Natural killer cell (primary cell): ENCODE measurements at regions not wholly inside any gene's neighbourhood (a gene's known extent, or its start where the extent isn't known, plus 50 kb on each side); places are given as distances from the start of the nearest gene placed in this dataset.

Experiments used
- ATAC-seq, 3 donors: fragments of 150-1000 bp in 2 of 3; fragments of 200-7000 bp in 1 of 3; cut with Tn5 transposase; 1 replicate in 1 of 3; 2 replicates in 2 of 3; pipeline ENCODE4 v1.10.0; 2021; ENCODE audit warnings: mild to moderate bottlenecking in 2 of 3, moderate library complexity in 2 of 3
- DNase-seq, 2 donors: peaks; one replicate each; pipeline versions ENCODE4 v3.0.0 to v3.0.0-alpha.2; 2013 to 2021; ENCODE audit warnings: mixed read lengths in 1 of 2
- H3K27ac ChIP-seq: one replicate; pipeline ENCODE4 v1.5.1; 2013; ENCODE audit warnings: mild to moderate bottlenecking, low read length
- H3K27me3 ChIP-seq: one replicate; pipeline ENCODE4 v1.6.1; 2013; ENCODE audit warnings: low read length; ENCODE audit not compliant: control insufficient read depth, insufficient read depth
- H3K36me3 ChIP-seq: one replicate; pipeline ENCODE4 v1.6.1; 2013; ENCODE audit warnings: low read length; ENCODE audit not compliant: control insufficient read depth, insufficient read depth
- H3K4me1 ChIP-seq: one replicate; pipeline ENCODE4 v1.6.1; 2013; ENCODE audit warnings: low read length; ENCODE audit not compliant: control insufficient read depth, insufficient read depth
- H3K4me3 ChIP-seq: one replicate; pipeline ENCODE4 v1.5.1; 2013; ENCODE audit warnings: low read length
- H3K9me3 ChIP-seq: one replicate; pipeline ENCODE4 v1.6.1; 2013; ENCODE audit warnings: low read length; ENCODE audit not compliant: control insufficient read depth, insufficient read depth
- H3K27ac Mint-ChIP-seq, 2 donors: one replicate each; pipeline ENCODE4 v1.8.0; 2022; ENCODE audit warnings: mild to moderate bottlenecking in 2 of 2, mixed read lengths in 2 of 2, moderate library complexity in 1 of 2
- H3K27me3 Mint-ChIP-seq, 2 donors: one replicate each; pipeline ENCODE4 v1.8.0; 2022; ENCODE audit warnings: low read depth in 2 of 2, mixed read lengths in 2 of 2
- H3K36me3 Mint-ChIP-seq: one replicate; pipeline ENCODE4 v1.8.0; 2022; ENCODE audit warnings: mixed read lengths
- H3K4me1 Mint-ChIP-seq, 2 donors: one replicate each; pipeline ENCODE4 v1.8.0; 2022; ENCODE audit warnings: mixed read lengths in 2 of 2
- H3K4me3 Mint-ChIP-seq: one replicate; pipeline ENCODE4 v1.8.0; 2022; ENCODE audit warnings: mild to moderate bottlenecking, moderate library complexity, mixed read lengths
- H3K9me3 Mint-ChIP-seq, 2 donors: one replicate each; pipeline ENCODE4 v1.8.0; 2022; ENCODE audit warnings: mixed read lengths in 2 of 2
- CTCF ChIP-seq: fragments of 200-600 bp; IDR thresholded peaks from one replicate; pipeline ENCODE4 v1.8.0; 2022; ENCODE audit warnings: antibody characterized with exemption
- WGBS: methylation state at CpG from one replicate; pipeline ENCODE4 v1.1.7; 2013; ENCODE audit warnings: missing lambda C conversion rate; ENCODE audit not compliant: insufficient coverage; 5-methylcytosine and 5-hydroxymethylcytosine counted together
- intact Hi-C: fragments of 100-400 bp; cut with micrococcal nuclease; formaldehyde crosslinking; loops from one replicate; pipeline ENCODE4 v1.14.2; 2022

GRCh38 chr10:33465747-33466146, 131.3 kb upstream of the NRP1 start:
- Histone ChIP-seq H3K4me1 (no peaks in the 10 kb centered on the region), H3K27ac (no peak overlapping the region), H3K27me3 (no peaks in the 10 kb centered on the region), H3K4me3 (no peak overlapping the region), H3K36me3 (no peaks in the 10 kb centered on the region), H3K9me3 (no peaks in the 10 kb centered on the region)
- peaks cover 0 to 15% of the 10 kb centered on the region in 2 donors for H3K27me3 Mint-ChIP-seq
- H3K9me3 Mint-ChIP-seq: no peaks in the 10 kb centered on the region
- intact Hi-C loops: no loop called here
- ATAC-seq (no peak), DNase-seq (no peak)
- no peak overlapping the region for H3K4me3 Mint-ChIP-seq
- no peaks in the 10 kb centered on the region for H3K4me1 Mint-ChIP-seq
- no peak overlapping the region for H3K27ac Mint-ChIP-seq
- TF ChIP-seq CTCF: no peak
- no peaks in the 10 kb centered on the region for H3K36me3 Mint-ChIP-seq

- Mint-ChIP-seq H3K27ac (no peak overlapping the region), H3K4me3 (no peak overlapping the region), H3K9me3 (no peaks in the 10 kb centered on the region), H3K4me1 (no peaks in the 10 kb centered on the region), H3K27me3 (peaks cover 0 to 15% of the 10 kb centered on the region in 2 donors), H3K36me3 (no peaks in the 10 kb centered on the region)
- no peak overlapping the region for H3K27ac ChIP-seq
- DNase-seq (no peak), ATAC-seq (no peak)
- no peaks in the 10 kb centered on the region for H3K9me3 ChIP-seq
- TF ChIP-seq CTCF: no peak
- intact Hi-C loops: no loop called here
- no peaks in the 10 kb centered on the region for H3K4me1 ChIP-seq
- no peak overlapping the region for H3K4me3 ChIP-seq
- 91% methylated on average over 4 of the region's 4 CpGs for WGBS
- no peaks in the 10 kb centered on the region for H3K36me3 ChIP-seq
- H3K27me3 ChIP-seq: no peaks in the 10 kb centered on the region
These were observed 128.5 kb upstream of the NRP1 start for GRCh38 chr10:33463011-33463410.

GRCh38 chr10:33461295-33461640, 126.8 kb upstream of the NRP1 start:
- TF ChIP-seq CTCF: no peak
- 85% methylated on average over 2 of the region's 2 CpGs for WGBS
- Mint-ChIP-seq H3K36me3 (no peaks in the 10 kb centered on the region), H3K4me1 (no peaks in the 10 kb centered on the region), H3K27me3 (peaks cover 0 to 1% of the 10 kb centered on the region in 2 donors), H3K27ac (no peak overlapping the region), H3K4me3 (no peak overlapping the region), H3K9me3 (no peaks in the 10 kb centered on the region)
- H3K4me3 ChIP-seq: no peak overlapping the region
- H3K27me3 ChIP-seq: no peaks in the 10 kb centered on the region
- no peak for ATAC-seq
- no peaks in the 10 kb centered on the region for H3K36me3 ChIP-seq
- no peak overlapping the region for H3K27ac ChIP-seq
- no peak for DNase-seq
- no peaks in the 10 kb centered on the region for H3K4me1 ChIP-seq
- H3K9me3 ChIP-seq: no peaks in the 10 kb centered on the region
- intact Hi-C loops: no loop called here

GRCh38 chr10:33460505-33461294, 126.2 kb upstream of the NRP1 start:
- no peaks in the 10 kb centered on the region for H3K36me3 Mint-ChIP-seq
- TF ChIP-seq CTCF: no peak

More at GRCh38 chr10:33460505-33461294, 126.2 kb upstream of the NRP1 start:
- DNase-seq: no peak
- no peak overlapping the region for H3K27ac ChIP-seq
- no peaks in the 10 kb centered on the region for H3K9me3 ChIP-seq
- WGBS: 66% methylated on average over 3 of the region's 5 CpGs
- no peak overlapping the region for H3K27ac Mint-ChIP-seq
- no peaks in the 10 kb centered on the region for H3K27me3 ChIP-seq
- H3K27me3 Mint-ChIP-seq: no peaks in the 10 kb centered on the region
- intact Hi-C loops: no loop called here
- H3K9me3 Mint-ChIP-seq: no peaks in the 10 kb centered on the region
- H3K4me1 Mint-ChIP-seq: no peaks in the 10 kb centered on the region
- H3K4me3 ChIP-seq: no peak overlapping the region
- H3K4me1 ChIP-seq: no peaks in the 10 kb centered on the region
- H3K4me3 Mint-ChIP-seq: no peak overlapping the region
- H3K36me3 ChIP-seq: no peaks in the 10 kb centered on the region
- peak in 1 of 3 donors; percentile 10 for ATAC-seq
